ENCODE measurements at regions not wholly inside any gene's neighbourhood (a gene's known extent, or its start where the extent isn't known, plus 50 kb on each side); places are given as distances from the start of the nearest gene placed in this dataset.

DNA sequence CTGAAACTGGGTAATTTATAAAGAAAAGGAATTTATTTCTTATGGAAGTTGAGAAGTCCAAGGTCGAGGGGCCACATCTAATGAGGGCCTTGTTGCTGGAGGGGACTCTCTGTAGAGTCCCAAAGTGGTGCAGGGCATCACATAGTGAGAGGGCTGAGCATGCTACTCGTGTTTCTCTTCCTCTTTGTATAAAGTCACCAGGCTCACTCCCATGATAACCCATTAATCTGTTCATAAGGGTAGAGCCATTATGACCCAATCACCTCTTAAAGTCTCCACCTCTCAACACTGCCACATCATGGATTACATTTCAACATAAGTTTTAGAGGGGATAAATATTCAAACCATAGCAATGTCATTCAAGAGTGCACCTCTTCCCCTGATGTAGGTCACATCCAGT lies 79.1 kb upstream of the ATP2B1 start:
- no peak for TF ChIP-seq POLR2AphosphoS5 (IDR thresholded peaks at IDR 0.05)
- no peak for TF ChIP-seq EP300 (IDR thresholded peaks at IDR 0.05; ENCODE audit: low read depth)

Measured in transverse colon (tissue), 3 donors.